HG02678 (cell line): ENCODE measurements at regions not wholly inside any gene's neighbourhood (a gene's known extent, or its start where the extent isn't known, plus 50 kb on each side); places are given as distances from the start of the nearest gene placed in this dataset.
A peak's percentile ranks its signal among the peaks of the same experiment; 100 is the strongest.
"Not testable (repeated sequence)": the region's sequence is repeated elsewhere in the genome, so short reads cannot be mapped to it uniquely, and the experiment has no call there.

Source experiments
- ATAC-seq: cut with Tn5 transposase; IDR thresholded peaks from one replicate; pipeline ENCODE4 v1.9.1; 2021; ENCODE audit warnings: mild to moderate bottlenecking, moderate library complexity; ENCODE audit not compliant: unreplicated experiment

- peak; percentile 10 for ATAC-seq
Observed at GRCh38 chr4:138113819-138114400, 128.2 kb downstream of the SLC7A11 start.

- ATAC-seq: not testable (repeated sequence)
Observed at GRCh38 chr4:138112890-138113289, 129.3 kb downstream of the SLC7A11 start.

GRCh38 chr4:138112389-138112788, 129.8 kb downstream of the SLC7A11 start:
- ATAC-seq: no peak

- ATAC-seq: no peak
Observed at GRCh38 chr4:138111462-138112000, 130.6 kb downstream of the SLC7A11 start.

GRCh38 chr4:138110815-138111214, 131.3 kb downstream of the SLC7A11 start:
- ATAC-seq: no peak

GRCh38 chr4:138107023-138107422, 135.1 kb downstream of the SLC7A11 start:
- ATAC-seq: no peak

- ATAC-seq: no peak
Observed at GRCh38 chr4:138105331-138105730, 136.8 kb downstream of the SLC7A11 start.

- no peak for ATAC-seq
Observed at GRCh38 chr4:138104284-138104680, 137.9 kb downstream of the SLC7A11 start.

- ATAC-seq: peak; percentile 64
Observed at GRCh38 chr4:138103597-138104283, 138.4 kb downstream of the SLC7A11 start.

- no peak for ATAC-seq
Observed at GRCh38 chr4:138099385-138099784, 142.8 kb downstream of the SLC7A11 start.

- no peak for ATAC-seq
Observed at GRCh38 chr4:138097912-138098600, 144.1 kb downstream of the SLC7A11 start.

- no peak for ATAC-seq
Observed at GRCh38 chr4:138096384-138097062, 145.6 kb downstream of the SLC7A11 start.

GRCh38 chr4:138095378-138095777, 146.8 kb downstream of the SLC7A11 start:
- ATAC-seq: no peak

- ATAC-seq: no peak
Observed at GRCh38 chr4:138092060-138092459, 150.1 kb downstream of the SLC7A11 start.

- ATAC-seq: no peak
Observed at GRCh38 chr4:138090918-138091676, 151.1 kb downstream of the SLC7A11 start.

GRCh38 chr4:138090150-138090917, 151.8 kb downstream of the SLC7A11 start:
- peak; percentile 88 for ATAC-seq

GRCh38 chr4:138088449-138089208, 153.5 kb downstream of the SLC7A11 start:
- ATAC-seq: no peak

GRCh38 chr4:138087066-138087719, 155.0 kb downstream of the SLC7A11 start:
- ATAC-seq: no peak
